ENCODE measurements at regions not wholly inside any gene's neighbourhood (a gene's known extent, or its start where the extent isn't known, plus 50 kb on each side); places are given as distances from the start of the nearest gene placed in this dataset.

GRCh38 chr6:112986321-112986720, 639.2 kb downstream of the RFPL4B start:
- ATAC-seq: no peak
- no peak for DNase-seq
- intact Hi-C loops (cut with DNase I): no loop called here
- Histone ChIP-seq H3K27me3 (no peaks in the 10 kb centered on the region), H3K9me3 (peaks cover 0 to 13% (median 0%) of the 10 kb centered on the region in 11 donors), H3K27ac (no peak overlapping the region), H3K36me3 (no peaks in the 10 kb centered on the region), H3K4me3 (no peak overlapping the region), H3K4me1 (no peaks in the 10 kb centered on the region)
- 70 to 79% methylated on average over 2 of the region's 2 CpGs for WGBS, 2 donors
- TF ChIP-seq CTCF (IDR thresholded peaks at IDR 0.05): no peak

- Histone ChIP-seq H3K4me1 (no peaks in the 10 kb centered on the region), H3K27ac (no peak overlapping the region), H3K36me3 (no peaks in the 10 kb centered on the region), H3K27me3 (no peaks in the 10 kb centered on the region), H3K9me3 (peaks cover 0 to 13% (median 0%) of the 10 kb centered on the region in 11 donors), H3K4me3 (no peak overlapping the region)
- intact Hi-C loops (cut with DNase I): no loop called here
- ATAC-seq: no peak
- DNase-seq: no peak
- no peak for TF ChIP-seq CTCF (IDR thresholded peaks at IDR 0.05)
- 97 to 98% methylated on average over 1 of the region's 1 CpG for WGBS, 2 donors
Measured at GRCh38 chr6:112988748-112989147, 641.6 kb downstream of the RFPL4B start.

GRCh38 chr6:112990971-112991370, 643.8 kb downstream of the RFPL4B start:
- ATAC-seq: no peak
- peaks cover 0 to 13% (median 0%) of the 10 kb centered on the region in 11 donors for H3K9me3 ChIP-seq
- intact Hi-C loops (cut with DNase I): no loop called here
- no peak for DNase-seq
- no peaks in the 10 kb centered on the region for H3K4me1 ChIP-seq
- no peak overlapping the region for H3K27ac ChIP-seq
- no peak for TF ChIP-seq CTCF (IDR thresholded peaks at IDR 0.05)
- no peak overlapping the region for H3K4me3 ChIP-seq
- H3K27me3 ChIP-seq: no peaks in the 10 kb centered on the region
- H3K36me3 ChIP-seq: no peaks in the 10 kb centered on the region

GRCh38 chr6:112991912-112992311, 644.8 kb downstream of the RFPL4B start:
- no peak overlapping the region for H3K27ac ChIP-seq
- intact Hi-C loops (cut with DNase I): no loop called here
- H3K27me3 ChIP-seq: no peaks in the 10 kb centered on the region
- DNase-seq (no peak), ATAC-seq (no peak)
- no peaks in the 10 kb centered on the region for H3K36me3 ChIP-seq
- 97 to 99% methylated on average over 4 of the region's 4 CpGs for WGBS, 2 donors
- peaks cover 0 to 13% (median 0%) of the 10 kb centered on the region in 11 donors for H3K9me3 ChIP-seq
- no peaks in the 10 kb centered on the region for H3K4me1 ChIP-seq
- no peak for TF ChIP-seq CTCF (IDR thresholded peaks at IDR 0.05)
- H3K4me3 ChIP-seq: no peak overlapping the region
